CD14-positive monocyte (primary cell): ENCODE measurements at regions not wholly inside any gene's neighbourhood (a gene's known extent, or its start where the extent isn't known, plus 50 kb on each side); places are given as distances from the start of the nearest gene placed in this dataset.

Experiments used
- DNase-seq, 3 donors: peaks; one replicate each; pipeline ENCODE4 v3.0.0-alpha.2; 2011 to 2022
- H2AFZ ChIP-seq: 2 replicates; pipeline ENCODE4 v1.6.0; 2012; ENCODE audit warnings: mild to moderate bottlenecking, low read depth, low read length, inconsistent platforms; ENCODE audit not compliant: insufficient read depth, poor library complexity, severe bottlenecking
- H3K27ac ChIP-seq, 2 donors: 1 replicate in 1 of 2; 2 replicates in 1 of 2; pipeline ENCODE4 v1.5.1; 2012 to 2013; ENCODE audit warnings: low read length in 2 of 2, control low read depth in 1 of 2, inconsistent platforms in 1 of 2, low read depth in 1 of 2, mild to moderate bottlenecking in 1 of 2
- H3K27me3 ChIP-seq, 2 donors: one replicate each; pipeline versions ENCODE4 v1.6.0 to v1.6.1; 2011 to 2013; ENCODE audit warnings: low read length in 2 of 2; ENCODE audit not compliant: control insufficient read depth in 2 of 2, insufficient read depth in 2 of 2
- H3K36me3 ChIP-seq, 2 donors: replicated peaks in 1 of 2; 1 replicate in 1 of 2; 2 replicates in 1 of 2; pipeline versions ENCODE4 v1.5.1 to v1.6.1; 2012 to 2013; ENCODE audit warnings: low read length in 2 of 2, control low read depth in 1 of 2, inconsistent platforms in 1 of 2, mild to moderate bottlenecking in 1 of 2; ENCODE audit not compliant: insufficient read depth in 2 of 2, control insufficient read depth in 1 of 2
- H3K4me1 ChIP-seq, 2 donors: 1 replicate in 1 of 2; 2 replicates in 1 of 2; pipeline versions ENCODE4 v1.5.1 to v1.6.1; 2012 to 2013; ENCODE audit warnings: low read length in 2 of 2, control low read depth in 1 of 2, inconsistent platforms in 1 of 2, mild to moderate bottlenecking in 1 of 2, moderate library complexity in 1 of 2; ENCODE audit not compliant: insufficient read depth in 2 of 2, control insufficient read depth in 1 of 2
- H3K4me2 ChIP-seq: replicated peaks from 2 replicates; pipeline ENCODE3; 2012; ENCODE audit warnings: low read length, moderate library complexity, mild to moderate bottlenecking; ENCODE audit not compliant: poor library complexity, severe bottlenecking; ENCODE audit errors: extremely low read depth
- H3K4me3 ChIP-seq, 3 experiments: fragments of 200-600 bp in 1 of 3; sonication (generic) in 1 of 3; replicated peaks in 1 of 3; 1 replicate in 2 of 3; 2 replicates in 1 of 3; pipeline ENCODE4 v1.5.1; 2011 to 2013; ENCODE audit warnings: low read length in 3 of 3, mild to moderate bottlenecking in 3 of 3, control low read depth in 2 of 3, low read depth in 2 of 3, inconsistent platforms in 1 of 3, moderate library complexity in 1 of 3
- H3K79me2 ChIP-seq: 2 replicates; pipeline ENCODE4 v1.6.0; 2012; ENCODE audit warnings: mild to moderate bottlenecking, control low read depth, inconsistent platforms, low read length, moderate library complexity; ENCODE audit not compliant: insufficient read depth
- H3K9ac ChIP-seq: 2 replicates; pipeline ENCODE4 v1.6.0; 2017; ENCODE audit warnings: low read length, mild to moderate bottlenecking; ENCODE audit not compliant: insufficient read depth, poor library complexity, severe bottlenecking
- H3K9me3 ChIP-seq, 2 donors: replicated peaks in 1 of 2; 1 replicate in 1 of 2; 2 replicates in 1 of 2; pipeline versions ENCODE4 v1.5.1 to v1.6.1; 2012 to 2013; ENCODE audit warnings: low read length in 2 of 2, control low read depth in 1 of 2; ENCODE audit not compliant: control insufficient read depth in 1 of 2, insufficient read depth in 1 of 2
- H4K20me1 ChIP-seq: 2 replicates; pipeline ENCODE4 v1.6.0; 2012; ENCODE audit warnings: mild to moderate bottlenecking, low read length, control low read depth, moderate library complexity; ENCODE audit not compliant: insufficient read depth
- H3K27ac Mint-ChIP-seq, 7 donors: one replicate each; pipeline ENCODE4 v1.8.0; 2020; ENCODE audit warnings: mild to moderate bottlenecking in 7 of 7, mixed read lengths in 7 of 7, moderate library complexity in 6 of 7, inconsistent platforms in 2 of 7
- H3K27me3 Mint-ChIP-seq, 3 donors: one replicate each; pipeline ENCODE4 v1.8.0; 2021 to 2022; ENCODE audit warnings: low read depth in 3 of 3, mild to moderate bottlenecking in 3 of 3, mixed read lengths in 3 of 3, moderate library complexity in 3 of 3, inconsistent platforms in 1 of 3
- H3K36me3 Mint-ChIP-seq, 2 donors: one replicate each; pipeline ENCODE4 v1.8.0; 2020; ENCODE audit warnings: mixed read lengths in 2 of 2, inconsistent platforms in 1 of 2, mild to moderate bottlenecking in 1 of 2
- H3K4me1 Mint-ChIP-seq: one replicate; pipeline ENCODE4 v1.8.0; 2020; ENCODE audit warnings: mild to moderate bottlenecking, mixed read lengths
- H3K4me3 Mint-ChIP-seq, 2 donors: one replicate each; pipeline ENCODE4 v1.8.0; 2020; ENCODE audit warnings: mild to moderate bottlenecking in 2 of 2, mixed read lengths in 2 of 2, moderate library complexity in 1 of 2
- H3K9me3 Mint-ChIP-seq, 7 donors: one replicate each; pipeline ENCODE4 v1.8.0; 2020 to 2022; ENCODE audit warnings: mixed read lengths in 7 of 7, mild to moderate bottlenecking in 6 of 7, moderate library complexity in 6 of 7, inconsistent platforms in 2 of 7
- CTCF ChIP-seq: fragments of 200-600 bp; IDR thresholded peaks from one replicate; pipeline ENCODE4 v1.8.0; 2022; ENCODE audit warnings: antibody characterized with exemption, mild to moderate bottlenecking
- WGBS: methylation state at CpG from one replicate; pipeline ENCODE4 v1.1.5; 2013; ENCODE audit warnings: missing lambda C conversion rate; ENCODE audit not compliant: insufficient coverage; 5-methylcytosine and 5-hydroxymethylcytosine counted together
- intact Hi-C, 2 donors: fragments of 100-400 bp; cut with micrococcal nuclease; formaldehyde crosslinking; loops; one replicate each; pipeline versions ENCODE4 v1.15.0 to v1.15.1; 2023

- no CpG with 5 or more reads among the region's 1 CpG for WGBS
- H3K4me3 Mint-ChIP-seq: no peak overlapping the region
Observed at GRCh38 chr7:112610636-112611035, 129.8 kb downstream of the LSMEM1 start.

GRCh38 chr7:112615701-112616100, 134.9 kb downstream of the LSMEM1 start:
- Mint-ChIP-seq H3K9me3 (peaks cover 0 to 8% (median 4%) of the 10 kb centered on the region in 7 donors), H3K27ac (no peak overlapping the region)

More at GRCh38 chr7:112610636-112611035, 129.8 kb downstream of the LSMEM1 start:
- H3K79me2 ChIP-seq: no peaks in the 10 kb centered on the region
- H3K9me3 Mint-ChIP-seq: peaks cover 0 to 6% (median 2%) of the 10 kb centered on the region in 7 donors
- H3K9ac ChIP-seq: no peak overlapping the region
- no peak overlapping the region for H3K4me3 ChIP-seq
- no peaks in the 10 kb centered on the region for H3K4me1 Mint-ChIP-seq
- H4K20me1 ChIP-seq: no peaks in the 10 kb centered on the region
- H3K9me3 ChIP-seq: peaks cover 0 to 5% of the 10 kb centered on the region in 2 donors
- H3K36me3 ChIP-seq: no peaks in the 10 kb centered on the region
- H3K36me3 Mint-ChIP-seq: no peaks in the 10 kb centered on the region
- H3K27ac Mint-ChIP-seq: no peak overlapping the region
- no peak overlapping the region for H3K27ac ChIP-seq
- no peaks in the 10 kb centered on the region for H3K27me3 ChIP-seq
- H3K4me1 ChIP-seq: no peaks in the 10 kb centered on the region
- intact Hi-C loops: no loop called here
- no peak overlapping the region for H2AFZ ChIP-seq
- TF ChIP-seq CTCF: no peak
- peaks cover 0 to 2% (median 0%) of the 10 kb centered on the region in 3 donors for H3K27me3 Mint-ChIP-seq
- H3K4me2 ChIP-seq: no peak overlapping the region
- no peak for DNase-seq

More at GRCh38 chr7:112615701-112616100, 134.9 kb downstream of the LSMEM1 start:
- H3K4me2 ChIP-seq: no peak overlapping the region
- 75% methylated on average over 1 of the region's 2 CpGs for WGBS
- H3K4me1 ChIP-seq: no peaks in the 10 kb centered on the region
- H3K4me1 Mint-ChIP-seq: no peaks in the 10 kb centered on the region
- H3K36me3 Mint-ChIP-seq: no peaks in the 10 kb centered on the region
- no peaks in the 10 kb centered on the region for H3K79me2 ChIP-seq
- intact Hi-C loops: no loop called here
- no peaks in the 10 kb centered on the region for H4K20me1 ChIP-seq
- no peak overlapping the region for H3K4me3 ChIP-seq
- no peak for TF ChIP-seq CTCF
- H3K9me3 ChIP-seq: peaks cover 0 to 5% of the 10 kb centered on the region in 2 donors
- no peak overlapping the region for H3K27ac ChIP-seq
- DNase-seq: no peak
- H3K9ac ChIP-seq: no peak overlapping the region
- peaks cover 0 to 2% (median 0%) of the 10 kb centered on the region in 3 donors for H3K27me3 Mint-ChIP-seq
- no peak overlapping the region for H3K4me3 Mint-ChIP-seq
- no peaks in the 10 kb centered on the region for H3K27me3 ChIP-seq
- no peak overlapping the region for H2AFZ ChIP-seq
- H3K36me3 ChIP-seq: no peaks in the 10 kb centered on the region
